GM21528 (cell line): ENCODE measurements at regions not wholly inside any gene's neighbourhood (a gene's known extent, or its start where the extent isn't known, plus 50 kb on each side); places are given as distances from the start of the nearest gene placed in this dataset.

Experiments used
- ATAC-seq: cut with Tn5 transposase; IDR thresholded peaks from one replicate; pipeline ENCODE4 v1.9.1; 2021; ENCODE audit warnings: mild to moderate bottlenecking, moderate library complexity; ENCODE audit not compliant: unreplicated experiment, low FRiP score

GRCh38 chr11:112794331-112794846 lies 166.8 kb upstream of the NCAM1 start:
- no peak for ATAC-seq

- ATAC-seq = no peak
Observed at GRCh38 chr11:112795142-112795815, 165.9 kb upstream of the NCAM1 start.

GRCh38 chr11:112795911-112796649 lies 165.1 kb upstream of the NCAM1 start:
- ATAC-seq = no peak

- no peak for ATAC-seq
Observed at GRCh38 chr11:112797092-112797491, 164.1 kb upstream of the NCAM1 start.

GRCh38 chr11:112797648-112798293 lies 163.4 kb upstream of the NCAM1 start:
- no peak for ATAC-seq

- ATAC-seq = no peak
Observed at GRCh38 chr11:112801025-112801816, 160.0 kb upstream of the NCAM1 start.

GRCh38 chr11:112801817-112802088 lies 159.5 kb upstream of the NCAM1 start:
- ATAC-seq = no peak

- ATAC-seq = no peak
Observed at GRCh38 chr11:112805658-112806057, 155.6 kb upstream of the NCAM1 start.

- no peak for ATAC-seq
Observed at GRCh38 chr11:112806256-112806655, 155.0 kb upstream of the NCAM1 start.

GRCh38 chr11:112806876-112807275 lies 154.3 kb upstream of the NCAM1 start:
- no peak for ATAC-seq

GRCh38 chr11:112809429-112809828 lies 151.8 kb upstream of the NCAM1 start:
- no peak for ATAC-seq

- ATAC-seq = no peak
Observed at GRCh38 chr11:112810951-112811350, 150.3 kb upstream of the NCAM1 start.

GRCh38 chr11:112811783-112812182 lies 149.4 kb upstream of the NCAM1 start:
- ATAC-seq = no peak

- ATAC-seq = no peak
Observed at GRCh38 chr11:112812729-112813128, 148.5 kb upstream of the NCAM1 start.

- no peak for ATAC-seq
Observed at GRCh38 chr11:112814168-112814567, 147.1 kb upstream of the NCAM1 start.

- no peak for ATAC-seq
Observed at GRCh38 chr11:112817376-112817775, 143.8 kb upstream of the NCAM1 start.

GRCh38 chr11:112822478-112823274 lies 138.5 kb upstream of the NCAM1 start:
- ATAC-seq = no peak

- no peak for ATAC-seq
Observed at GRCh38 chr11:112826026-112826425, 135.2 kb upstream of the NCAM1 start.

- ATAC-seq = no peak
Observed at GRCh38 chr11:112826788-112827187, 134.4 kb upstream of the NCAM1 start.

- ATAC-seq = no peak
Observed at GRCh38 chr11:112828421-112828820, 132.8 kb upstream of the NCAM1 start.
